Hematopoietic multipotent progenitor cell treated with erythropoietin and hydrocortisone succinate and interleukin-3 and kit ligand, for 4 days (in vitro differentiated cells): ENCODE measurements at regions not wholly inside any gene's neighbourhood (a gene's known extent, or its start where the extent isn't known, plus 50 kb on each side); places are given as distances from the start of the nearest gene placed in this dataset.
"Not testable (repeated sequence)": the region's sequence is repeated elsewhere in the genome, so short reads cannot be mapped to it uniquely, and the experiment has no call there.

Experiments
- DNase-seq: peaks from one replicate; pipeline ENCODE4 v3.0.0-alpha.2; 2015

- no peak for DNase-seq
Observed at GRCh38 chr10:42351745-42352144, 286.6 kb downstream of the ZNF33B start.

GRCh38 chr10:42336593-42337337, 301.6 kb downstream of the ZNF33B start:
- DNase-seq, result peak; percentile 1

GRCh38 chr10:42335653-42336296, 302.6 kb downstream of the ZNF33B start:
- DNase-seq, result peak; percentile 1

- no peak for DNase-seq
Observed at GRCh38 chr10:42304341-42304740, 334.0 kb downstream of the ZNF33B start.

- not testable (repeated sequence) for DNase-seq
Observed at GRCh38 chr10:42281896-42282295, 356.5 kb downstream of the ZNF33B start.

- DNase-seq, result not testable (repeated sequence)
Observed at GRCh38 chr10:42269788-42270187, 368.6 kb downstream of the ZNF33B start.

DNA sequence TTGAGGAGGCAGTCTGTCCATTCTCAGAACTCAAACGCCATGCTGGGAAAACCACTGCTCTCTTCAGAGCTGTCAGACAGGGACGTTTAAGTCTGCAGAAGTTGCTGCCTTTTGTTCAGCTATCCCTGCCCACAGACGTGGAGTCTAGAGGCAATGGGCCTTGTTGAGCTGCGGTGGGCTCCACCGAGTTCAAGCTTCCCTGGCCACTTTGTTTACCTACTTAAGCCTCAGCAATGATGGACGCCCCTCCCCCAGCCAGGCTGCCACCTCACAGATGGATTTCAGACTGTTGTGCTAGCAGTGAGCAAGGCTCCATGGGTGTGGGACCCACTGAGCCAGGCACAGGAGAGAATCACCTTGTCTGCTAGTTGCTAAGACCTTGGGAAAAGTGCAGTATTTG, 375.1 kb downstream of the ZNF33B start:
- not testable (repeated sequence) for DNase-seq

- DNase-seq, result not testable (repeated sequence)
Observed at GRCh38 chr10:42243002-42243401, 395.4 kb downstream of the ZNF33B start.

DNA sequence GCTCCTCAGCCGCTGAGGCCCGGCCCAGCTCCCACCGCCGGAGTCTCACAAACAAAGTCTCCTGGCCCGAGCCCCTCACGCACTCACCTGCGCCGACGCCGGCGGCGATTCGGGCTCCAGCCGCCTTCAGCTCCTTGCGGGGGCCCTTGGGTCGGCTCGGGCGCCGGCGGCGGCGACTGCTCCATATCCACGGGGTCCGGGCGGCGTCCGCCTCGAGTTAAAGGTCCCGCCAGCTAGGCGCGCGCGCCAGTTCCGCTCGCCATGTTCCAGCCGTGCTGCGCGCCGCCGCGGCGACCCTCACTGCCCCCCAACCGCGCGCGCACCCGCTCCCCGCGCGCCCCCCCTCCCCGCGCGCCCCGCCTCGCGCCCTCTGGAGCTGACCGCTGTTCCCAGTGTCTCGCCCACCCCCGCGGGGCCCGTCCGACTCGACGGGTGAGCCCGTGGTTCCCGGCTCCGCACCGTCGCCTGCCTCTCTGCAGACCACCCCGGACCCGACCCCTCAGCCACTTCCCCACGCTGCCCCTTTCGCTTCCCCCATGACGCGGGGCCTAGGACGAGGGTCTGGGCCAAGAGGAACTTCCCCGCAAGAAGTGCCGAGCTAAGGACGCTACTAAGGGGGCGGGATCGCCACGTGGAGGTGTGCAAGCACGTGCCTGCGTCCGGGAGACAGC, 396.1 kb downstream of the ZNF33B start:
- DNase-seq, result peak; percentile 7

- not testable (repeated sequence) for DNase-seq
Observed at GRCh38 chr10:42236401-42236800, 402.0 kb downstream of the ZNF33B start.

GRCh38 chr10:42235736-42236135, 402.6 kb downstream of the ZNF33B start:
- DNase-seq, result not testable (repeated sequence)

- not testable (repeated sequence) for DNase-seq
Observed at GRCh38 chr10:42235241-42235640, 403.1 kb downstream of the ZNF33B start.

DNA sequence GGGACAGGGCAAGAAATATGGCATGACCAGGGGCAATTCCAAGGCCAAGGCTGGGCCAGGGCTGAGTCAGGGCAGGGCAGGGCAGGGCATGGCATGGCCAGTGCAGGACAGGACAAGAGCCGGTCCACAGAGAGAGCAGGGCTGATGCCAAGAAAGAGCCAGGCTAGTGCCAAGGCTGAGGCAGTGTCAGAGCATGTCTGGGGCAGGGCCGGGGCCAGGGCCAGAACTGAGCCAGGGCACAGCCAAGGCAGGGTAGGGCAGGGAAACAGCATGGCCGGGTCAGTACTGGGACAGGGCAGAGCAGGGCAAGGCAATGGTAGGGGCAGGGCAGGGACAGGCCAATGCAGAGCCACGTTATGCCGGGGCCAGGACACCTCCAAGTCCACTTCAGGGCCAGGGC, 403.9 kb downstream of the ZNF33B start:
- not testable (repeated sequence) for DNase-seq

- DNase-seq, result not testable (repeated sequence)
Observed at GRCh38 chr10:42233461-42234206, 404.7 kb downstream of the ZNF33B start.

DNA sequence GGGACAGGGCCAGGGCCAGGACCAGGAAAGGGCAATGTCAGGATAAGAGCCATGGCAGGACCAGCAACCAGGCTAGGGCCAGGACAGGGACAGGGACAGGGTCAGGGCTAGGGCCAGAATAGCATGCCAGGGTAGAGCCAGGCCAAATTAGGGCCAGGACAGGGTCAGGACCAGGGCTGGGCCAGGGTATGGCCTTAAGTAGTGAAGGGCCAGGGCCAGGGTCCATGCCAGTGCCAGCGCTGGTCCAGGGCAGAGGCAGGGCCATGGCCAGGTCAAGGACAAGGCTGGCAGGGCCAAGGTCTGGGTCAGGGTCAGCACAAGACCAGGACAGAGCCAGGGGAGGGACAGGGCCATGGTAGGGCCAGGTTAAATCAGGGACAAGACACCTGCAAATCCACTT, 405.4 kb downstream of the ZNF33B start:
- DNase-seq, result not testable (repeated sequence)

DNA sequence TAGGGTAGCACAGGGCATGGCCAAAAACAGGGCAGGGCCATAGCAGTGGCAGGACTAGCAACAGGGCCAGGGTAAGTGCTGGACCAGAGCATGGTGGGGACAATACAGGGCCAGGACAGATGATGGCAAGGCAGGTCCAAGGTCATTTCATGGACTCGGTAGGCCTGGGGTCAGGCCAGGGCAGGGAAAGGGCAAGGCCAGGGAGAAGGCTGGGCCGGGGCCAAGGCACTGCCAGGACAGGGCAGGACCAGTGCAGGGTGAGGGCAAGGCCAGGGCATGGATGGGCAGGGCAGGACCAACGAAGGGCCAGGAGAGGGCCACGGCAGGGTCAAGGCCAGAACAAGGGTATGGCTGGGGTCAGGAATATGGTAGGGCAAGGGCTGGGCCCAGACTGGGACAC, 407.6 kb downstream of the ZNF33B start:
- not testable (repeated sequence) for DNase-seq

DNA sequence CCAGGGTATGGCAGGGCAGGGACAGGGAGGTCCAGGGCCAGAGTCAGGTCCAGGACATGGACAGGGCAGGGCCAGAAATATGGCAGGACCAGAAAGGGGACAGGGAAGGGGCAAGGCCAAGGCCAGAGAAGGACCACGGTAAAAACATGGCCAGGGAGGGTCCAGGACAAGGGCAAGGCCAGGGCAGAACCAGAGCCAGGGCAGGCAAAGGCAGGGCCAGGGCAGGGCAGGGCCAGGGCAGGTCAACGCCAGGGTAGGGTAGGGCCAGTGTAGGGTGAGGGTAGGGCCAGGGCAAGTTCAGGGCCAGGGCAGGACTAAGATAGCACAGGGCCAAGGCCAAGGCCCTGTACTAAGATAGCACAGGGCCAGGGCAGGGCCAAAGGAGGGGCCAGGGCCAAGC, 408.3 kb downstream of the ZNF33B start:
- not testable (repeated sequence) for DNase-seq

GRCh38 chr10:42227859-42228258, 410.5 kb downstream of the ZNF33B start:
- not testable (repeated sequence) for DNase-seq

GRCh38 chr10:42193588-42193987, 444.8 kb downstream of the ZNF33B start:
- DNase-seq, result not testable (repeated sequence)

- peak; percentile 24 for DNase-seq
Observed at GRCh38 chr10:42192450-42192849, 445.9 kb downstream of the ZNF33B start.

- DNase-seq, result not testable (repeated sequence)
Observed at GRCh38 chr10:42187501-42188195, 450.7 kb downstream of the ZNF33B start.
